MCF 10A (cell line): ENCODE measurements at regions not wholly inside any gene's neighbourhood (a gene's known extent, or its start where the extent isn't known, plus 50 kb on each side); places are given as distances from the start of the nearest gene placed in this dataset.

Source experiments
- BruUV-seq: library from RNA; stranded (reverse); fragments of 400-500 nt; replicated peaks from 2 replicates; lab custom pipeline; 2021; lab: Mats Ljungman, UMichigan
- CTCF ChIA-PET: fragments of 300-600 bp; sonication (Branson Sonifier 250); formaldehyde crosslinking; extraction: SDS; loops from one replicate; lab custom pipeline; 2021; ENCODE audit warnings: antibody characterized with exemption, inconsistent platforms; lab: Yijun Ruan, JAX
- POLR2A ChIA-PET: fragments of 300-600, 350-650 bp; sonication (Branson Sonifier 250); formaldehyde crosslinking; extraction: SDS; loops from one replicate; lab custom pipeline; 2020; ENCODE audit warnings: antibody characterized with exemption, inconsistent platforms; lab: Yijun Ruan, JAX
- DNase-seq: peaks from one replicate; pipeline ENCODE4 v3.0.0-alpha.2; 2018; ENCODE audit not compliant: unreplicated experiment
- H3K27ac Mint-ChIP-seq: one replicate; pipeline ENCODE4 v1.8.0; 2022; ENCODE audit warnings: mild to moderate bottlenecking, low read depth, mixed read lengths; ENCODE audit not compliant: unreplicated experiment
- H3K27me3 Mint-ChIP-seq: one replicate; pipeline ENCODE4 v1.8.0; 2022; ENCODE audit warnings: mixed read lengths; ENCODE audit not compliant: insufficient read depth, unreplicated experiment
- H3K36me3 Mint-ChIP-seq: one replicate; pipeline ENCODE4 v1.8.0; 2022; ENCODE audit warnings: mild to moderate bottlenecking, moderate library complexity, mixed read lengths; ENCODE audit not compliant: insufficient read depth, unreplicated experiment
- H3K4me1 Mint-ChIP-seq: one replicate; pipeline ENCODE4 v1.8.0; 2022; ENCODE audit warnings: mixed read lengths; ENCODE audit not compliant: insufficient read depth, unreplicated experiment
- H3K4me3 Mint-ChIP-seq: one replicate; pipeline ENCODE4 v1.8.0; 2022; ENCODE audit warnings: mild to moderate bottlenecking, moderate library complexity, mixed read lengths; ENCODE audit not compliant: unreplicated experiment
- H3K9me3 Mint-ChIP-seq: one replicate; pipeline ENCODE4 v1.8.0; 2022; ENCODE audit warnings: mixed read lengths; ENCODE audit not compliant: unreplicated experiment
- intact Hi-C: fragments of 100-400 bp; cut with micrococcal nuclease; formaldehyde crosslinking; loops from 2 replicates; pipeline ENCODE4 v1.14.1; 2022
- TF ChIP-seq, protein P1 (sequence below): fragments of 200-600 bp; IDR thresholded peaks from one replicate; pipeline ENCODE4 v1.8.0; 2022; ENCODE audit warnings: antibody characterized with exemption, mild to moderate bottlenecking; ENCODE audit not compliant: unreplicated experiment

DNA sequence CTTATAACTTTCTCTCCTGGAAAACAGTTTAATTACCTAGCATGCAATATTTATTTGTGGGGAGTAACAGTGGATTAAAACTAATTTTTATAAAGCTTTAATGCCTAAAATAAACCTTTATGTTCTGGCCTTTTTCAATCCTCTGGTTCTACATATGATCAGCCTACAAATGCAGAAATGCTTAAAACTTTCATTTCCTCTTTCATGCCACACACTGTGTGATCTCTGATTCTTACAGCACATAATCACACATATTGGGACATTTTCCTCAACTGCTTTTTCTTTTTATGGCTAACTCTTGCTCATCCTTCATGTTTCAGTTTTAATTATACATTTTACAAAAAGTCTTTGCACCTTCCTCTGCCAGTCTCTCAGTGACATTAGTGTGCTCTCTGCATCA, 910.8 kb upstream of the SLITRK6 start:
- intact Hi-C loops = no loop called here
- Mint-ChIP-seq H3K36me3 (no peaks in the 10 kb centered on the region), H3K27me3 (no peaks in the 10 kb centered on the region), H3K9me3 (no peaks in the 10 kb centered on the region), H3K4me1 (no peaks in the 10 kb centered on the region), H3K4me3 (no peak overlapping the region), H3K27ac (no peak overlapping the region)
- BruUV-seq = no TSS peak
- TF ChIP-seq, protein P1, sequence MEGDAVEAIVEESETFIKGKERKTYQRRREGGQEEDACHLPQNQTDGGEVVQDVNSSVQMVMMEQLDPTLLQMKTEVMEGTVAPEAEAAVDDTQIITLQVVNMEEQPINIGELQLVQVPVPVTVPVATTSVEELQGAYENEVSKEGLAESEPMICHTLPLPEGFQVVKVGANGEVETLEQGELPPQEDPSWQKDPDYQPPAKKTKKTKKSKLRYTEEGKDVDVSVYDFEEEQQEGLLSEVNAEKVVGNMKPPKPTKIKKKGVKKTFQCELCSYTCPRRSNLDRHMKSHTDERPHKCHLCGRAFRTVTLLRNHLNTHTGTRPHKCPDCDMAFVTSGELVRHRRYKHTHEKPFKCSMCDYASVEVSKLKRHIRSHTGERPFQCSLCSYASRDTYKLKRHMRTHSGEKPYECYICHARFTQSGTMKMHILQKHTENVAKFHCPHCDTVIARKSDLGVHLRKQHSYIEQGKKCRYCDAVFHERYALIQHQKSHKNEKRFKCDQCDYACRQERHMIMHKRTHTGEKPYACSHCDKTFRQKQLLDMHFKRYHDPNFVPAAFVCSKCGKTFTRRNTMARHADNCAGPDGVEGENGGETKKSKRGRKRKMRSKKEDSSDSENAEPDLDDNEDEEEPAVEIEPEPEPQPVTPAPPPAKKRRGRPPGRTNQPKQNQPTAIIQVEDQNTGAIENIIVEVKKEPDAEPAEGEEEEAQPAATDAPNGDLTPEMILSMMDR = no peak
- ChIA-PET POLR2A (no interaction called here), CTCF (interaction anchor here (0.7 kb wide), 1 partner anchor 10 kb away, joined by 4 read pairs; no protein-coding TSS in a partner anchor)
- no peak for DNase-seq

- ChIA-PET POLR2A (no interaction called here), CTCF (interaction anchor here (0.7 kb wide), 1 partner anchor 9 kb away, joined by 4 read pairs; no protein-coding TSS in a partner anchor)
- Mint-ChIP-seq H3K27me3 (no peaks in the 10 kb centered on the region), H3K36me3 (no peaks in the 10 kb centered on the region), H3K4me1 (no peaks in the 10 kb centered on the region), H3K27ac (no peak overlapping the region), H3K4me3 (no peak overlapping the region), H3K9me3 (no peaks in the 10 kb centered on the region)
- BruUV-seq = no TSS peak
- intact Hi-C loops = no loop called here
- TF ChIP-seq, protein P1 = no peak
- DNase-seq = no peak
These were observed 911.7 kb upstream of the SLITRK6 start for GRCh38 chr13:86710896-86711295.

DNA sequence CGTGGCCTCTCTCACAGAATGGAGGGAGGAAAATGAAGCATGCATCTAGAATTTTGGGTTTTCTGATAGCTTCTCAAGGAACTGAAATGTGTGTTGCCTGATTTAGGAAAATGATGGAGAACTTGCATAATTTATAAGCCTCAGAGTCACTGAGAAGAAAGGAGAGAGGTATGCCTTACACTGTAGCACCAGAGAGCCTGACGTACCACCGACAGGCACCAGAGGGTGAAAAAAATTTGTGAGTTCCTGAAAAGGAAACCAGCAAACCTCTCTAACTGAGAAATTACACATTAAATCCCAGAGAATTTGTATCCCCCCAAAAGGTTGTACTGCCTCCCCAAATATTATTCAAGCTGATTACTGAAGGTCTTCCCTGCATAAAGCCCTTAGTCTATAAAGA, 915.3 kb upstream of the SLITRK6 start:
- no peak for DNase-seq
- Mint-ChIP-seq H3K9me3 (no peaks in the 10 kb centered on the region), H3K36me3 (no peaks in the 10 kb centered on the region), H3K27me3 (no peaks in the 10 kb centered on the region), H3K4me3 (no peak overlapping the region), H3K27ac (no peak overlapping the region), H3K4me1 (no peaks in the 10 kb centered on the region)
- intact Hi-C loops = no loop called here
- TF ChIP-seq, protein P1 = no peak
- ChIA-PET POLR2A (interaction anchor here (0.5 kb wide), 1 partner anchor 9 kb away, joined by 3 read pairs; no protein-coding TSS in a partner anchor), CTCF (no interaction called here)
- no TSS peak for BruUV-seq

DNA sequence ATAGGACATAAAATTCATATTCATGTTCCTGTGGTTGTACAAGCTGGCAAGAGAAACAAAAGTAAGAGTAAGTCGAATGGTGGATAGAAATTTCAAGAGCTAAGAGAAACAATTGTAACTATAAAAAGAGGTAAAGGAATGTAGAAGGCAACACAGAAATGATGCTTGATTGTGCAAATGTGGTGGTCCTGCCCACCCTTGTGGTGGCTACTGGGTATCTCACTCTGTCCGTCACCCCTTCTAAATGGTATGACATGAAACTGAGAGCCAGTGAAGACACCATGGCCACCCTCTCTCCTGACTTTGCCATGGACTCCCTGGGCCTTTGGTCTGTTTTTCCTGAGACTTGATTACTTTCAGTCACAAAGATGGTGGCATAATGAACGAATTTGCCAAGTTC, 925.9 kb upstream of the SLITRK6 start:
- TF ChIP-seq, protein P1 = no peak
- BruUV-seq = no TSS peak
- ChIA-PET CTCF (interaction anchor here (0.7 kb wide), 1 partner anchor 100 kb away, joined by 3 read pairs; no protein-coding TSS in a partner anchor), POLR2A (no interaction called here)
- Mint-ChIP-seq H3K27me3 (no peaks in the 10 kb centered on the region), H3K27ac (no peak overlapping the region), H3K4me1 (no peaks in the 10 kb centered on the region), H3K9me3 (no peaks in the 10 kb centered on the region), H3K4me3 (no peak overlapping the region), H3K36me3 (no peaks in the 10 kb centered on the region)
- intact Hi-C loops = no loop called here
- DNase-seq = no peak
